ENCODE measurements at regions not wholly inside any gene's neighbourhood (a gene's known extent, or its start where the extent isn't known, plus 50 kb on each side); places are given as distances from the start of the nearest gene placed in this dataset.

DNA sequence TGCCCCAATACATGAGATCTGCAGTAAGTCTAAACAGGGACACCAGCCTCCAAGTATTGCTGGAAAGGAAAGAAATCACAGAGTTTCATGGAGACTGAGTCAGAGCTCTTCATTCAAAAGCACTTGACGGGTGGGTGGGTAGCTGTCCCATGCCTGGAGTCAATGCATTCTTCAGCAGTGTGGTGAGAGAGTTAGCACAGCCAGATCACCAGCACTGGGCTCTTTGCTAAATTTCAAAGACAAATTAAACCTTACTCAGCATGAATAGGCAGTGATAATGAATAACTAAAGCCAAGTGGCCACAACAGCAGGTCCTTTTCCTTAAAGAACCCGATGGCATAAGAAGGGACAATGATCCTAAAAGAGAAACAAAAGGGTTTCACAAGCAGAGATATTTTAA, 192.4 kb downstream of the ACTL7B start:
- TF ChIP-seq POLR2A (IDR thresholded peaks at IDR 0.05) (no peak), EP300 (IDR thresholded peaks at IDR 0.05) (no peak), POLR2AphosphoS5 (IDR thresholded peaks at IDR 0.05) (no peak)
- TF ChIP-seq, protein P1, sequence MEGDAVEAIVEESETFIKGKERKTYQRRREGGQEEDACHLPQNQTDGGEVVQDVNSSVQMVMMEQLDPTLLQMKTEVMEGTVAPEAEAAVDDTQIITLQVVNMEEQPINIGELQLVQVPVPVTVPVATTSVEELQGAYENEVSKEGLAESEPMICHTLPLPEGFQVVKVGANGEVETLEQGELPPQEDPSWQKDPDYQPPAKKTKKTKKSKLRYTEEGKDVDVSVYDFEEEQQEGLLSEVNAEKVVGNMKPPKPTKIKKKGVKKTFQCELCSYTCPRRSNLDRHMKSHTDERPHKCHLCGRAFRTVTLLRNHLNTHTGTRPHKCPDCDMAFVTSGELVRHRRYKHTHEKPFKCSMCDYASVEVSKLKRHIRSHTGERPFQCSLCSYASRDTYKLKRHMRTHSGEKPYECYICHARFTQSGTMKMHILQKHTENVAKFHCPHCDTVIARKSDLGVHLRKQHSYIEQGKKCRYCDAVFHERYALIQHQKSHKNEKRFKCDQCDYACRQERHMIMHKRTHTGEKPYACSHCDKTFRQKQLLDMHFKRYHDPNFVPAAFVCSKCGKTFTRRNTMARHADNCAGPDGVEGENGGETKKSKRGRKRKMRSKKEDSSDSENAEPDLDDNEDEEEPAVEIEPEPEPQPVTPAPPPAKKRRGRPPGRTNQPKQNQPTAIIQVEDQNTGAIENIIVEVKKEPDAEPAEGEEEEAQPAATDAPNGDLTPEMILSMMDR (IDR thresholded peaks at IDR 0.05), result no peak
- H3K4me3 ChIP-seq, result no peak overlapping the region
- H3K27me3 ChIP-seq, result no peaks in the 10 kb centered on the region
- H3K9me3 ChIP-seq, result peaks cover 0 to 8% (median 4%) of the 10 kb centered on the region in 4 donors
- H3K36me3 ChIP-seq, result no peaks in the 10 kb centered on the region
- intact Hi-C loops (cut with DNase I), result no loop called here
- H3K27ac ChIP-seq, result no peak overlapping the region
- WGBS, 2 donors, result 78 to 81% methylated on average over 2 of the region's 2 CpGs
- no peak for DNase-seq
- H3K4me1 ChIP-seq, result no peaks in the 10 kb centered on the region

DNA sequence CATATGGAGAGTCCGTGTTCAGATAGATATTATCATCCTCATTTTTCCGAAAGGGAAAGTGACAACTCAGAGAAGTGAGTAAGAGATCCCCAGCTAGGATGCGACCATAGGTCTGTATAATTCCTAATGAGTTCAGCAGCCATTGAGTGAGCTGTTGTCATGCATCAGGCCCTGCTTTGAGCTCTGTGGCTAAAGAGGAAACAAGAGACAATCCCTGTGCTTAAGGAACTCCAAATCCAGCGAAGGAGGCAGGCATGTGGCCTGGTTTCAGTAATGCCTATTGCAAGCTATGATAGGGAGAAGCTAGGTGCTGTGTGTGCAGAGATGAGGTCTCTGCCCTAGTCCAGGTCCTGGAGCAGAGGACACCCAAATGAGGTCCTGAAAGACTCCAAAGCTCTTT, 192.8 kb downstream of the ACTL7B start:
- H3K27ac ChIP-seq, result no peak overlapping the region
- H3K4me1 ChIP-seq, result no peaks in the 10 kb centered on the region
- peaks cover 0 to 8% (median 4%) of the 10 kb centered on the region in 4 donors for H3K9me3 ChIP-seq
- no peaks in the 10 kb centered on the region for H3K36me3 ChIP-seq
- no peaks in the 10 kb centered on the region for H3K27me3 ChIP-seq
- no peak overlapping the region for H3K4me3 ChIP-seq
- intact Hi-C loops (cut with DNase I), result no loop called here
- TF ChIP-seq POLR2A (IDR thresholded peaks at IDR 0.05) (no peak), POLR2AphosphoS5 (IDR thresholded peaks at IDR 0.05) (no peak), EP300 (IDR thresholded peaks at IDR 0.05) (no peak)
- TF ChIP-seq, protein P1 (IDR thresholded peaks at IDR 0.05), result no peak
- WGBS, 2 donors, result 92 to 94% methylated on average over 4 of the region's 4 CpGs
- no peak for DNase-seq

DNA sequence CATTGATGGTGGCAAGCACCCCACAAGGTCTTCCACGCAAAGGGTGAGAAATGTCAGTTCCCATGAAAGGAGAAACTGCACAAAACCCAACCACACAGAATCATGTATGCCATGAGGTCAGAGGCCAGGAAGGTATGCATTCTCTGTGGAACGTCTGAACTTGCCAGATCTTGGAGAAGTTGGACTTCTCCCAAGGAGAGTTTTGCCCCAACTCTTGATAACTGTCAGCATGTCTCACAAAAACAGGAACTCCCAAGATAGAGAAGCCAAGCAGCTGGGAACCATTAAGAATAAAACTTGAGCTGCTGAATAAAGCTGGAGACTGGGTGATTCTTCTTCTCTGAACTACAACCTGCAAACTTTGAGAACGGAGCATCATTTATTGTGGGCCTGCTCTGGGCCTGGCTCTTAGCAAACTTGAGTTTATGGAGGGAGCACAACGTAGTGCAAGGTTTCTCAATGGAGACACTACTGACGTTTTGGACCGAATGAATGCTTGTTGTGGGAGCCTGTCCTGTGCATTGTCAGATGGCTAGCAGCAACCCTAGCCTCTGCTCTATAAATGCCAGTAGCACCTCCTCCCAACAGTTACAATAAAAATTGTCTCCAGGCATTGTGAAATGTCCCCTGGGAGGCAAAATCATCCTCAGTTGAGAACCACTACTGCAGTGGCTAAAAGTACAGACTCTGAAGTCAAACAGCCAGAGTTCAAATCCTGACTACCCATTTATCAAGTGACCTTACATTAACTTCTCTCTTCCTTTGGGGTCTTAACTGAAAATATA, 193.5 kb downstream of the ACTL7B start:
- intact Hi-C loops (cut with DNase I), result no loop called here
- TF ChIP-seq POLR2AphosphoS5 (IDR thresholded peaks at IDR 0.05) (no peak), EP300 (IDR thresholded peaks at IDR 0.05) (no peak), POLR2A (IDR thresholded peaks at IDR 0.05) (no peak)
- TF ChIP-seq, protein P1 (IDR thresholded peaks at IDR 0.05), result no peak
- H3K4me3 ChIP-seq, result no peak overlapping the region
- no peak overlapping the region for H3K27ac ChIP-seq
- H3K9me3 ChIP-seq, result peaks cover 0 to 8% (median 4%) of the 10 kb centered on the region in 4 donors
- no peak for DNase-seq
- WGBS, 2 donors, result 81 to 88% methylated on average over 6 of the region's 6 CpGs
- no peaks in the 10 kb centered on the region for H3K36me3 ChIP-seq
- no peaks in the 10 kb centered on the region for H3K27me3 ChIP-seq
- no peaks in the 10 kb centered on the region for H3K4me1 ChIP-seq

GRCh38 chr9:108656566-108656965, 199.2 kb downstream of the ACTL7B start:
- no peak for DNase-seq
- TF ChIP-seq, protein P1 (IDR thresholded peaks at IDR 0.05), result no peak
- TF ChIP-seq EP300 (IDR thresholded peaks at IDR 0.05), result no peak
- no peak for TF ChIP-seq POLR2A (IDR thresholded peaks at IDR 0.05)
- no peak for TF ChIP-seq POLR2AphosphoS5 (IDR thresholded peaks at IDR 0.05)
- Histone ChIP-seq H3K9me3 (peaks cover 3 to 8% (median 4%) of the 10 kb centered on the region in 4 donors), H3K4me3 (no peak overlapping the region), H3K4me1 (no peaks in the 10 kb centered on the region), H3K36me3 (no peaks in the 10 kb centered on the region), H3K27me3 (no peaks in the 10 kb centered on the region), H3K27ac (no peak overlapping the region)
- WGBS, 2 donors, result 66 to 75% methylated on average over 5 of the region's 5 CpGs
- intact Hi-C loops (cut with DNase I), result no loop called here
